SK-N-SH (cell line): ENCODE measurements at regions not wholly inside any gene's neighbourhood (a gene's known extent, or its start where the extent isn't known, plus 50 kb on each side); places are given as distances from the start of the nearest gene placed in this dataset.
A peak's percentile ranks its signal among the peaks of the same experiment; 100 is the strongest.

ENCODE experiments used
- CTCF ChIA-PET: fragments of 300-600, 350-600 bp; formaldehyde crosslinking; extraction: SDS; loops from one replicate; lab custom pipeline; 2021; lab: Yijun Ruan, JAX
- POLR2A ChIA-PET: fragments of 350-600 bp; sonication (Branson Sonifier 250); formaldehyde crosslinking; extraction: SDS; loops from one replicate; lab custom pipeline; 2020; ENCODE audit warnings: antibody characterized with exemption, inconsistent platforms; lab: Yijun Ruan, JAX
- DNase-seq: peaks from one replicate; pipeline ENCODE4 v3.0.0; 2012
- H2AFZ ChIP-seq: fragments of 200-600 bp; sonication (generic); 2 replicates; pipeline ENCODE4 v1.8.1; 2016; ENCODE audit warnings: antibody characterized with exemption, mild to moderate bottlenecking, low read depth
- H3F3A ChIP-seq: fragments of 200-600 bp; sonication (generic); replicated peaks from 2 replicates; pipeline ENCODE3; 2016; ENCODE audit warnings: antibody characterized with exemption, mild to moderate bottlenecking; ENCODE audit not compliant: insufficient read depth
- H3K27ac ChIP-seq, 2 experiments: fragments of 200-500 bp in 1 of 2; fragments of 200-600 bp in 1 of 2; sonication (Bioruptor generic) in 1 of 2; sonication (generic), shearing (Covaris generic) in 1 of 2; 2 replicates each; pipeline versions ENCODE4 v1.5.1 to v1.6.1; 2014 to 2016; ENCODE audit warnings: low read depth in 2 of 2, inconsistent platforms in 1 of 2, low read length in 1 of 2, mild to moderate bottlenecking in 1 of 2, mixed read lengths in 1 of 2
- H3K27me3 ChIP-seq: fragments of 200-600 bp; sonication (generic), shearing (Covaris generic); 2 replicates; pipeline ENCODE4 v1.6.1; 2016; ENCODE audit warnings: mixed run types; ENCODE audit not compliant: insufficient read depth
- H3K36me3 ChIP-seq, 2 experiments: fragments of 200-500 bp in 1 of 2; fragments of 200-600 bp in 1 of 2; sonication (Bioruptor generic) in 1 of 2; sonication (generic) in 1 of 2; replicated peaks in 1 of 2; 2 replicates each; pipeline versions ENCODE3 to v1.5.1; 2014 to 2016; ENCODE audit warnings: low read length in 1 of 2, mild to moderate bottlenecking in 1 of 2; ENCODE audit not compliant: insufficient read depth in 2 of 2, control insufficient read depth in 1 of 2
- H3K4me1 ChIP-seq, 2 experiments: fragments of 200-500 bp in 1 of 2; fragments of 200-600 bp in 1 of 2; sonication (Bioruptor generic) in 1 of 2; sonication (generic), shearing (Covaris generic) in 1 of 2; 2 replicates each; pipeline versions ENCODE4 v1.5.1 to v1.6.1; 2014 to 2016; ENCODE audit warnings: low read depth in 1 of 2, low read length in 1 of 2, mixed run types in 1 of 2; ENCODE audit not compliant: insufficient read depth in 2 of 2, control insufficient read depth in 1 of 2
- H3K4me2 ChIP-seq: fragments of 200-600 bp; sonication (generic), shearing (Covaris generic); 2 replicates; pipeline ENCODE4 v1.6.1; 2017; ENCODE audit warnings: mixed run types
- H3K4me3 ChIP-seq, 2 experiments: fragments of 200-500 bp in 1 of 2; fragments of 200-600 bp in 1 of 2; sonication (Bioruptor generic) in 1 of 2; sonication (generic), shearing (Covaris generic) in 1 of 2; 2 replicates each; pipeline versions ENCODE4 v1.5.1 to v1.8.1; 2014 to 2016; ENCODE audit warnings: low read depth in 2 of 2, inconsistent platforms in 1 of 2, low read length in 1 of 2, mild to moderate bottlenecking in 1 of 2, mixed read lengths in 1 of 2, moderate library complexity in 1 of 2
- H3K79me2 ChIP-seq: fragments of 200-600 bp; sonication (generic); 2 replicates; pipeline ENCODE4 v1.8.1; 2017; ENCODE audit warnings: mild to moderate bottlenecking; ENCODE audit not compliant: insufficient read depth
- H3K9ac ChIP-seq: fragments of 200-600 bp; sonication (generic); 2 replicates; pipeline ENCODE4 v1.6.1; 2017; ENCODE audit warnings: mixed run types
- H3K9me2 ChIP-seq: fragments of 200-600 bp; sonication (generic); 2 replicates; pipeline ENCODE4 v1.6.1; 2017; ENCODE audit warnings: mixed run types
- H3K9me3 ChIP-seq: fragments of 200-600 bp; sonication (generic); 2 replicates; pipeline ENCODE4 v1.6.1; 2017; ENCODE audit warnings: mixed run types, mild to moderate bottlenecking, moderate library complexity
- H4K20me1 ChIP-seq: fragments of 200-600 bp; sonication (generic); 2 replicates; pipeline ENCODE4 v1.6.1; 2017; ENCODE audit warnings: mild to moderate bottlenecking, mixed run types; ENCODE audit not compliant: insufficient read depth
- ELF1 ChIP-seq: IDR thresholded peaks from 2 replicates; pipeline ENCODE4 v1.4.0; 2012
- EP300 ChIP-seq, 2 experiments: IDR thresholded peaks; 2 replicates each; pipeline versions ENCODE4 v1.4.0 to v1.6.1; 2012; ENCODE audit warnings: borderline replicate concordance in 1 of 2, low read depth in 1 of 2, low read length in 1 of 2
- EZH2phosphoT487 ChIP-seq: fragments of 200-600 bp; sonication (generic); IDR thresholded peaks from 2 replicates; pipeline ENCODE4 v1.6.1; 2017; ENCODE audit warnings: low read depth, mixed run types, mild to moderate bottlenecking, antibody characterized with exemption, moderate library complexity, borderline replicate concordance
- FOSL2 ChIP-seq: IDR thresholded peaks from 2 replicates; pipeline ENCODE4 v1.4.0; 2012; ENCODE audit warnings: low read depth, mild to moderate bottlenecking, moderate library complexity, borderline replicate concordance
- FOXJ3 ChIP-seq: sonication (generic); formaldehyde crosslinking; IDR thresholded peaks from 2 replicates; pipeline ENCODE4 v1.5.1; 2020; ENCODE audit warnings: mild to moderate bottlenecking, missing genetic modification reagents
- FOXM1 ChIP-seq: IDR thresholded peaks from 2 replicates; pipeline ENCODE4 v1.4.0; 2012; ENCODE audit warnings: low read depth, mild to moderate bottlenecking
- GABPA ChIP-seq: IDR thresholded peaks from 2 replicates; pipeline ENCODE4 v1.4.0; 2012; ENCODE audit warnings: low read depth, mild to moderate bottlenecking
- JUND ChIP-seq: IDR thresholded peaks from 2 replicates; pipeline ENCODE4 v1.4.0; 2012
- MXI1 ChIP-seq: IDR thresholded peaks from 2 replicates; pipeline ENCODE4 v1.6.1; 2012; ENCODE audit warnings: mild to moderate bottlenecking, low read depth, low read length, improper control_type of control experiment
- PBX3 ChIP-seq: IDR thresholded peaks from 2 replicates; pipeline ENCODE4; 2012
- RCOR1 ChIP-seq: fragments of 150-350 bp; IDR thresholded peaks from 2 replicates; pipeline ENCODE4 v1.6.1; 2017; ENCODE audit warnings: antibody characterized with exemption, low read length
- REST ChIP-seq: IDR thresholded peaks from 2 replicates; pipeline ENCODE4 v1.6.1; 2012; ENCODE audit warnings: mild to moderate bottlenecking, low read depth, low read length, moderate library complexity
- SMC3 ChIP-seq: IDR thresholded peaks from 2 replicates; pipeline ENCODE4 v1.6.1; 2012; ENCODE audit warnings: low read depth, low read length, improper control_type of control experiment
- TCF12 ChIP-seq: IDR thresholded peaks from 2 replicates; pipeline ENCODE4 v1.4.0; 2012
- YY1 ChIP-seq: IDR thresholded peaks from 2 replicates; pipeline ENCODE4 v1.4.0; 2012; ENCODE audit warnings: low read depth, mild to moderate bottlenecking
- ZBTB33 ChIP-seq: IDR thresholded peaks from 2 replicates; pipeline ENCODE4 v1.4.0; 2012; ENCODE audit warnings: low read depth, borderline replicate concordance

- TF ChIP-seq REST (no peak), RCOR1 (no peak), EZH2phosphoT487 (no peak), GABPA (no peak), FOXM1 (no peak), YY1 (no peak), ELF1 (no peak), SMC3 (no peak), FOXJ3 (no peak), ZBTB33 (no peak)
Measured at GRCh38 chr6:122207061-122207460, 192.4 kb upstream of the HSF2 start (continued).

- Histone ChIP-seq H3K9me2 (no peaks in the 10 kb centered on the region; the same call in 1 of the 2 replicates), H3K9me3 (no peaks in the 10 kb centered on the region), H3F3A (peaks cover 4% of the 10 kb centered on the region), H4K20me1 (no peaks in the 10 kb centered on the region), H3K27ac (peak overlapping the region in 1 of 2 experiments; percentile 1; a peak in 2 of 4 replicates), H3K36me3 (no peaks in the 10 kb centered on the region), H3K27me3 (no peaks in the 10 kb centered on the region), H3K4me3 (no peak overlapping the region), H2AFZ (no peak overlapping the region), H3K79me2 (no peaks in the 10 kb centered on the region), H3K9ac (no peak overlapping the region), H3K4me1 (no peaks in the 10 kb centered on the region; a peak in 1 of 4 replicates), H3K4me2 (no peak overlapping the region)
- DNase-seq, result no peak
- CTCF ChIA-PET, result no interaction called here
- POLR2A ChIA-PET, result no interaction called here
- TF ChIP-seq EP300 (IDR thresholded peaks at IDR 0.05; ENCODE audit: borderline replicate concordance in 1 of 2, low read depth in 1 of 2, low read length in 1 of 2), result 0 out of 4 replicates have a peak, but pooled peaks of 1 of the 2 experiments have one; percentile 31
- no peak for TF ChIP-seq MXI1
- TF ChIP-seq PBX3, result 0 out of 2 replicates have a peak, but pooled peaks have one; percentile 26
- peak; percentile 54; the same call in 1 of the 2 replicates for TF ChIP-seq FOSL2
- TF ChIP-seq JUND, result peak; percentile 30; the same call in 1 of the 2 replicates
- peak; percentile 57 for TF ChIP-seq TCF12
- no peak for TF ChIP-seq ZBTB33
Measured at GRCh38 chr6:122207794-122208193, 191.7 kb upstream of the HSF2 start.
